ENCODE measurements at regions not wholly inside any gene's neighbourhood (a gene's known extent, or its start where the extent isn't known, plus 50 kb on each side); places are given as distances from the start of the nearest gene placed in this dataset.

DNA sequence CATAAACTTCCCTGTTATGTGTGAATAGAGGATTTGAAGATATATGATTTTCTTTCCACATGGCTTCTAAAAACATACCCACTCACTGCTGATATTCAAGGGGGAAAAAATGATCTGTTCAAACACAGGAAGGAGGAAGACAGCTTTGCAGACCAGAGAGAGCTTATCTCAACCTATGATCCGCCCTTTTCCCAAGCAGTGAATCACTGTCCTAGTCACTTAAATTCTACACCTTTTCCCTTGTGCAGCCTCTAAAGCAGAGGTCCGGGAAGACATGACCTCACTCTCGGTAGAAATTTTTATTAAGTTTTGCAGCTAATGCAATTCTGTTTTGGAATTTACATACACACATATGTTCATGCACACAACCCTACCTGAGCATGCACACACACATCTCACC lies 197.2 kb downstream of the DIRAS2 start:
- TF ChIP-seq POLR2A (IDR thresholded peaks at IDR 0.05) = no peak
- no peak for TF ChIP-seq POLR2AphosphoS5 (IDR thresholded peaks at IDR 0.05)
- no peak for TF ChIP-seq EP300 (IDR thresholded peaks at IDR 0.05; ENCODE audit: low read depth)
